ENCODE measurements at regions not wholly inside any gene's neighbourhood (a gene's known extent, or its start where the extent isn't known, plus 50 kb on each side); places are given as distances from the start of the nearest gene placed in this dataset.

DNA sequence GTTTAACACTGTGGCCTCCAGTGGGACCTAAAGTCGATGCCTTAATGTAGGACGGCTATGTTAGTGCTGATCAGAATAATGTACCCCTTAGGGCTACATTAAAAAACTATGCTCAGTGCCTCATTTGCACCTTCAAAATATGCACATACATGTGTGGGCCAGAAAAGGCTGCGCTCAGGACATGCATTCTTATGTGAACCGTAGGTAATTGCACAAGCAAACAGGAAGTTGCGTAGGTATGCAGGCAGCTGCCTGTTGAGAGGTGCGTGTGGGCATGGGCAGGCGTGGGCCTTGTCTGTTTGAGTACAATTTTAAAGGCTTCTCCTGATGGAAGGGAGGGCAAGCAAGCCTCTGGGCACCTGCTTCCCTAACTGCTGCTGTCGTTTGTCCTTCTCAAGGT lies 116.2 kb upstream of the JAG1 start:
- no peaks in the 10 kb centered on the region for H3K9me3 ChIP-seq (ENCODE audit: insufficient read depth, low read depth, low read length)
- H3K4me1 ChIP-seq (ENCODE audit: insufficient read depth, low read length, poor library complexity, severe bottlenecking): no peaks in the 10 kb centered on the region
- H3K4me3 ChIP-seq (ENCODE audit: low read length, poor library complexity, severe bottlenecking): no peak overlapping the region
- H3K9ac ChIP-seq (ENCODE audit: low read depth, low read length, poor library complexity, severe bottlenecking): no peak overlapping the region
- no peaks in the 10 kb centered on the region for H3F3A ChIP-seq (ENCODE audit: low read depth)
- no peak for TF ChIP-seq EZH2phosphoT487 (IDR thresholded peaks at IDR 0.05; ENCODE audit: borderline replicate concordance)
- TF ChIP-seq, protein P1, sequence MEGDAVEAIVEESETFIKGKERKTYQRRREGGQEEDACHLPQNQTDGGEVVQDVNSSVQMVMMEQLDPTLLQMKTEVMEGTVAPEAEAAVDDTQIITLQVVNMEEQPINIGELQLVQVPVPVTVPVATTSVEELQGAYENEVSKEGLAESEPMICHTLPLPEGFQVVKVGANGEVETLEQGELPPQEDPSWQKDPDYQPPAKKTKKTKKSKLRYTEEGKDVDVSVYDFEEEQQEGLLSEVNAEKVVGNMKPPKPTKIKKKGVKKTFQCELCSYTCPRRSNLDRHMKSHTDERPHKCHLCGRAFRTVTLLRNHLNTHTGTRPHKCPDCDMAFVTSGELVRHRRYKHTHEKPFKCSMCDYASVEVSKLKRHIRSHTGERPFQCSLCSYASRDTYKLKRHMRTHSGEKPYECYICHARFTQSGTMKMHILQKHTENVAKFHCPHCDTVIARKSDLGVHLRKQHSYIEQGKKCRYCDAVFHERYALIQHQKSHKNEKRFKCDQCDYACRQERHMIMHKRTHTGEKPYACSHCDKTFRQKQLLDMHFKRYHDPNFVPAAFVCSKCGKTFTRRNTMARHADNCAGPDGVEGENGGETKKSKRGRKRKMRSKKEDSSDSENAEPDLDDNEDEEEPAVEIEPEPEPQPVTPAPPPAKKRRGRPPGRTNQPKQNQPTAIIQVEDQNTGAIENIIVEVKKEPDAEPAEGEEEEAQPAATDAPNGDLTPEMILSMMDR (conservative IDR thresholded peaks at IDR 0.05; ENCODE audit: low read length): no peak
- H3K79me2 ChIP-seq (ENCODE audit: insufficient read depth, low read length): no peaks in the 10 kb centered on the region
- H3K27me3 ChIP-seq (ENCODE audit: insufficient read depth, low read length, poor library complexity, severe bottlenecking): no peaks in the 10 kb centered on the region
- no peaks in the 10 kb centered on the region for H4K20me1 ChIP-seq (ENCODE audit: insufficient read depth, low read length, poor library complexity, severe bottlenecking)
- H3K4me2 ChIP-seq (ENCODE audit: low read depth, low read length, poor library complexity, severe bottlenecking): no peak overlapping the region
- H2AFZ ChIP-seq (ENCODE audit: low read length): no peak overlapping the region
- no peaks in the 10 kb centered on the region for H3K36me3 ChIP-seq (ENCODE audit: insufficient read depth, low read length)
- H3K9me2 ChIP-seq (replicated peaks; ENCODE audit: low read depth, low read length): no peaks in the 10 kb centered on the region

DNA sequence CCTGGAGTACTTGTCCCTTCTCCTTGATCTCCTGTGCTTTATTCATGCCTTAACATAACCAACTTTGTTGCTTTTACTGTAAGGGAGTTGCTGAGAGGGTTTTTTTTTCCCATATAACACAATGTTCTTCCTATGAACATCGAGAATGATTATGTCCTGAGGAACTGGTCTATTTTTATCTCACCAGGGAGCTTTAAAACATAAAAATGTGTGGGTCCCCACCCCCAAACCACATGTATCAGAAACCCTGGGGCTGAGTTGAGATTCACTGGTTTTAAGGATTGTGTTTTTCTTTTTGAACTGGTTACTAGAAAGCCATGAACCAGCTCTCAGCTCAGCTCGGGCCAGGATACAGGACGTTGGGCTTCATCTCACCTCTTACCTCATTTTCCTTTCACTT lies 118.5 kb upstream of the JAG1 start:
- Histone ChIP-seq H3K4me1 (ENCODE audit: insufficient read depth, low read length, poor library complexity, severe bottlenecking) (no peaks in the 10 kb centered on the region), H3K36me3 (ENCODE audit: insufficient read depth, low read length) (no peaks in the 10 kb centered on the region), H3K9me2 (replicated peaks; ENCODE audit: low read depth, low read length) (no peaks in the 10 kb centered on the region), H4K20me1 (ENCODE audit: insufficient read depth, low read length, poor library complexity, severe bottlenecking) (no peaks in the 10 kb centered on the region), H3K9ac (ENCODE audit: low read depth, low read length, poor library complexity, severe bottlenecking) (no peak overlapping the region), H3K4me3 (ENCODE audit: low read length, poor library complexity, severe bottlenecking) (no peak overlapping the region), H3K4me2 (ENCODE audit: low read depth, low read length, poor library complexity, severe bottlenecking) (no peak overlapping the region), H3F3A (ENCODE audit: low read depth) (no peaks in the 10 kb centered on the region), H2AFZ (ENCODE audit: low read length) (no peak overlapping the region), H3K9me3 (ENCODE audit: insufficient read depth, low read depth, low read length) (no peaks in the 10 kb centered on the region), H3K27me3 (ENCODE audit: insufficient read depth, low read length, poor library complexity, severe bottlenecking) (no peaks in the 10 kb centered on the region), H3K79me2 (ENCODE audit: insufficient read depth, low read length) (no peaks in the 10 kb centered on the region)
- TF ChIP-seq, protein P1 (conservative IDR thresholded peaks at IDR 0.05; ENCODE audit: low read length): no peak
- TF ChIP-seq EZH2phosphoT487 (IDR thresholded peaks at IDR 0.05; ENCODE audit: borderline replicate concordance): no peak

DNA sequence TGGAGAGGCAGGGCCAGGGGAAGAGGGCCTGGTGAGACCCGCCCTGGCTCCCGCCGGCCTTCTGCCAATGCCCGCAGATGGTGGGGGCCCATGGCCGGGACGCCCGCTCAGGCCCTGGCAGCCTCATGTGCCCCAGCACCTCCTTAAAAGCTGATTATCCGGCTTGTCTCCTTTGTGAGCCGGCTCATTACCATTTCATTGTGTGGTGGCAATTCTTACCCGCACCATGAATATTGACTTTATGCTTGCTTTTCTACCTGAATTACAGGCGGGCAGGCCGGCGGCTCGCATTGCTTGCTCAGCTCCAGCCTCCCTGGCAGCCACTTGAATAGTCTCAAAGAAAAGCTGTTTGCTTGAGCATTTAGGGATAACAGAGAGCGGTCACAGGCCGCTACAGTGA lies 120.0 kb upstream of the JAG1 start:
- Histone ChIP-seq H3K4me2 (ENCODE audit: low read depth, low read length, poor library complexity, severe bottlenecking) (no peak overlapping the region), H3K9me3 (ENCODE audit: insufficient read depth, low read depth, low read length) (no peaks in the 10 kb centered on the region), H3K27me3 (ENCODE audit: insufficient read depth, low read length, poor library complexity, severe bottlenecking) (no peaks in the 10 kb centered on the region), H3K4me3 (ENCODE audit: low read length, poor library complexity, severe bottlenecking) (no peak overlapping the region), H2AFZ (ENCODE audit: low read length) (no peak overlapping the region), H4K20me1 (ENCODE audit: insufficient read depth, low read length, poor library complexity, severe bottlenecking) (no peaks in the 10 kb centered on the region), H3K36me3 (ENCODE audit: insufficient read depth, low read length) (no peaks in the 10 kb centered on the region), H3F3A (ENCODE audit: low read depth) (no peaks in the 10 kb centered on the region), H3K79me2 (ENCODE audit: insufficient read depth, low read length) (no peaks in the 10 kb centered on the region), H3K9ac (ENCODE audit: low read depth, low read length, poor library complexity, severe bottlenecking) (no peak overlapping the region), H3K9me2 (replicated peaks; ENCODE audit: low read depth, low read length) (no peaks in the 10 kb centered on the region), H3K4me1 (ENCODE audit: insufficient read depth, low read length, poor library complexity, severe bottlenecking) (no peaks in the 10 kb centered on the region)
- TF ChIP-seq EZH2phosphoT487 (IDR thresholded peaks at IDR 0.05; ENCODE audit: borderline replicate concordance): no peak

DNA sequence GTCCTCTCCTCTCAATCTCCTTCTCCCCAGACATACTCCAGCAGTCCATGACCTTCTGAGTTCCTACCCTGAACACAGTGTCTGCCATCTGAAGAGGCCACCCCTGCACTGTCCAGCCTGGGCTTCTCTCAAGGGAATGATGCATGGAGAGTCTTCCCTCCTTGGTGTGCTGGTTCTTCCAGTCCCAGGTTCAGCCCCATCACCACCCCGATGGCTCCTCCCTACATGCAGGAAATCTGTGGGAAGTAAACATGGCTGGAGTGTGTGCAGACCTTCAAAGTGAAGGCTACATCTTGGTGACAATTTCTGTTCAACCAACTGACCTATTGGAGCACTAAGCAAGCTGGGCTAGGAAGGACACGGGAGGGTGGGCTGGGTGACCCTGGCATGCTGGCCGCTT lies 121.0 kb upstream of the JAG1 start:
- Histone ChIP-seq H3K9ac (ENCODE audit: low read depth, low read length, poor library complexity, severe bottlenecking) (no peak overlapping the region), H3K27me3 (ENCODE audit: insufficient read depth, low read length, poor library complexity, severe bottlenecking) (no peaks in the 10 kb centered on the region), H3K36me3 (ENCODE audit: insufficient read depth, low read length) (no peaks in the 10 kb centered on the region), H3K9me3 (ENCODE audit: insufficient read depth, low read depth, low read length) (no peaks in the 10 kb centered on the region), H3K9me2 (replicated peaks; ENCODE audit: low read depth, low read length) (no peaks in the 10 kb centered on the region), H4K20me1 (ENCODE audit: insufficient read depth, low read length, poor library complexity, severe bottlenecking) (no peaks in the 10 kb centered on the region), H3K4me3 (ENCODE audit: low read length, poor library complexity, severe bottlenecking) (no peak overlapping the region), H3K79me2 (ENCODE audit: insufficient read depth, low read length) (no peaks in the 10 kb centered on the region), H3K4me2 (ENCODE audit: low read depth, low read length, poor library complexity, severe bottlenecking) (no peak overlapping the region), H3K4me1 (ENCODE audit: insufficient read depth, low read length, poor library complexity, severe bottlenecking) (no peaks in the 10 kb centered on the region), H3F3A (ENCODE audit: low read depth) (no peaks in the 10 kb centered on the region), H2AFZ (ENCODE audit: low read length) (no peak overlapping the region)
- TF ChIP-seq, protein P1 (conservative IDR thresholded peaks at IDR 0.05; ENCODE audit: low read length): no peak
- no peak for TF ChIP-seq EZH2phosphoT487 (IDR thresholded peaks at IDR 0.05; ENCODE audit: borderline replicate concordance)
